Lung (tissue), 11 donors: ENCODE measurements at regions not wholly inside any gene's neighbourhood (a gene's known extent, or its start where the extent isn't known, plus 50 kb on each side); places are given as distances from the start of the nearest gene placed in this dataset.

Experiments
- ATAC-seq: fragments of 200-7000 bp; cut with Tn5 transposase; one replicate; pipeline ENCODE4 v1.9.1; 2020; ENCODE audit warnings: moderate number of reproducible peaks; ENCODE audit not compliant: insufficient read depth, low FRiP score
- DNase-seq, 3 donors: peaks; one replicate each; pipeline ENCODE4 v3.0.0-alpha.2; 2013 to 2017
- H3K27ac ChIP-seq, 2 donors: one replicate each; pipeline ENCODE4 v1.5.1; 2013; ENCODE audit warnings: mild to moderate bottlenecking in 2 of 2, moderate library complexity in 2 of 2, control low read depth in 1 of 2, inconsistent platforms in 1 of 2, low read depth in 1 of 2, low read length in 1 of 2
- H3K27me3 ChIP-seq, 3 donors: one replicate each; pipeline ENCODE4 v1.5.1; 2013; ENCODE audit warnings: low read length in 2 of 3; ENCODE audit not compliant: control insufficient read depth in 3 of 3, insufficient read depth in 3 of 3
- H3K36me3 ChIP-seq, 4 donors: one replicate each; pipeline ENCODE4 v1.5.1; 2013; ENCODE audit warnings: low read length in 4 of 4, mild to moderate bottlenecking in 1 of 4, moderate library complexity in 1 of 4; ENCODE audit not compliant: control insufficient read depth in 4 of 4, insufficient read depth in 4 of 4
- H3K4me1 ChIP-seq, 5 donors: one replicate each; pipeline ENCODE4 v1.5.1; 2013; ENCODE audit warnings: low read length in 5 of 5, mild to moderate bottlenecking in 2 of 5, moderate library complexity in 1 of 5; ENCODE audit not compliant: control insufficient read depth in 5 of 5, insufficient read depth in 5 of 5
- H3K4me3 ChIP-seq: one replicate; pipeline ENCODE4 v1.5.1; 2013; ENCODE audit warnings: mild to moderate bottlenecking, control low read depth, moderate library complexity
- H3K9ac ChIP-seq, 2 donors: one replicate each; pipeline ENCODE4 v1.5.1; 2013; ENCODE audit warnings: low read length in 2 of 2, control low read depth in 1 of 2; ENCODE audit not compliant: insufficient read depth in 1 of 2
- H3K9me3 ChIP-seq, 4 donors: one replicate each; pipeline ENCODE4 v1.5.1; 2013; ENCODE audit warnings: low read length in 3 of 4, mild to moderate bottlenecking in 1 of 4, moderate library complexity in 1 of 4; ENCODE audit not compliant: control insufficient read depth in 4 of 4, insufficient read depth in 3 of 4
- CTCF ChIP-seq: IDR thresholded peaks from 2 replicates; pipeline ENCODE4 v1.5.1; 2012; ENCODE audit warnings: mild to moderate bottlenecking; ENCODE audit errors: control extremely low read depth, extremely low read depth
- WGBS, 2 donors: extraction: QIAGEN DNeasy Blood & Tissue Kit; methylation state at CpG; one replicate each; pipeline ENCODE4 v1.1.7; 2013; 5-methylcytosine and 5-hydroxymethylcytosine counted together
- donor health status: control.
- donor health status: control.
- donor health status: Bipolar disorder and iron deficiency.
- donor health status: healthy.
- donor health status: DM: yes; HTN: yes; CAD: no.

GRCh38 chr6:163730246-163731210 lies 316.0 kb downstream of the QKI start:
- no peak overlapping the region for H3K9ac ChIP-seq
- WGBS, 2 donors, result 91 to 92% methylated on average over 21 of the region's 21 CpGs
- H3K27ac ChIP-seq, result no peak overlapping the region
- H3K36me3 ChIP-seq, result no peaks in the 10 kb centered on the region
- H3K27me3 ChIP-seq, result no peaks in the 10 kb centered on the region
- TF ChIP-seq CTCF, result no peak
- ATAC-seq (no peak), DNase-seq (no peak)
- no peaks in the 10 kb centered on the region for H3K9me3 ChIP-seq
- H3K4me1 ChIP-seq, result no peaks in the 10 kb centered on the region
- H3K4me3 ChIP-seq, result no peak overlapping the region

- no peak overlapping the region for H3K27ac ChIP-seq
- ATAC-seq, result no peak
- H3K36me3 ChIP-seq, result no peaks in the 10 kb centered on the region
- TF ChIP-seq CTCF, result no peak
- H3K4me3 ChIP-seq, result no peak overlapping the region
- no peaks in the 10 kb centered on the region for H3K4me1 ChIP-seq
- WGBS, 2 donors, result 90 to 94% methylated on average over 16 of the region's 16 CpGs
- H3K9ac ChIP-seq, result no peak overlapping the region
- no peaks in the 10 kb centered on the region for H3K9me3 ChIP-seq
- no peaks in the 10 kb centered on the region for H3K27me3 ChIP-seq
- no peak for DNase-seq
Measured at GRCh38 chr6:163729127-163729872, 314.8 kb downstream of the QKI start.

GRCh38 chr6:163728442-163729126 lies 314.1 kb downstream of the QKI start:
- Histone ChIP-seq H3K9ac (no peak overlapping the region), H3K9me3 (no peaks in the 10 kb centered on the region), H3K4me3 (no peak overlapping the region), H3K27me3 (no peaks in the 10 kb centered on the region), H3K27ac (no peak overlapping the region), H3K36me3 (no peaks in the 10 kb centered on the region), H3K4me1 (no peaks in the 10 kb centered on the region)
- no peak for TF ChIP-seq CTCF
- 91 to 93% methylated on average over 13 of the region's 13 CpGs for WGBS, 2 donors
- DNase-seq (no peak), ATAC-seq (no peak)
